ENCODE measurements at regions not wholly inside any gene's neighbourhood (a gene's known extent, or its start where the extent isn't known, plus 50 kb on each side); places are given as distances from the start of the nearest gene placed in this dataset.

DNA sequence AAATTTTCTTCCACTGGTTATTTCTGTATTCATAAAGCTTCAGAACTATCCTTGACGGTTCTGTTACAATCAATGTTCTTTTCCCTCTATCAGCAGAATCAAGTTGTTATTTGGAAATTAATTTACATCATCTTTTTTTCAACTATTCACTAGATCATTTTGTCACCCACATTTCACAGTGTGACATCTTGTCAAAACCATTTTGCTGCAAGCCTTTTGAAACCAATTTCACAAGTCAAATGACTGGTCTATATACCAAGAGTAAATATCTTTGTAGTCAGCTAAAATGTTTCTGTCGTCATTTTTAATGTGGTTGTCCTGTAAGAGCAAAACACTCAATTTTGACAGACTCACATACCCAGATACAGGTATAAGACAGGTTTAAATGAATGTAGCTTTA lies 984.3 kb upstream of the TYRP1 start:
- H3K4me3 ChIP-seq (ENCODE audit: control insufficient read depth, low read depth, low read length) = no peak overlapping the region
- TF ChIP-seq, protein P1, sequence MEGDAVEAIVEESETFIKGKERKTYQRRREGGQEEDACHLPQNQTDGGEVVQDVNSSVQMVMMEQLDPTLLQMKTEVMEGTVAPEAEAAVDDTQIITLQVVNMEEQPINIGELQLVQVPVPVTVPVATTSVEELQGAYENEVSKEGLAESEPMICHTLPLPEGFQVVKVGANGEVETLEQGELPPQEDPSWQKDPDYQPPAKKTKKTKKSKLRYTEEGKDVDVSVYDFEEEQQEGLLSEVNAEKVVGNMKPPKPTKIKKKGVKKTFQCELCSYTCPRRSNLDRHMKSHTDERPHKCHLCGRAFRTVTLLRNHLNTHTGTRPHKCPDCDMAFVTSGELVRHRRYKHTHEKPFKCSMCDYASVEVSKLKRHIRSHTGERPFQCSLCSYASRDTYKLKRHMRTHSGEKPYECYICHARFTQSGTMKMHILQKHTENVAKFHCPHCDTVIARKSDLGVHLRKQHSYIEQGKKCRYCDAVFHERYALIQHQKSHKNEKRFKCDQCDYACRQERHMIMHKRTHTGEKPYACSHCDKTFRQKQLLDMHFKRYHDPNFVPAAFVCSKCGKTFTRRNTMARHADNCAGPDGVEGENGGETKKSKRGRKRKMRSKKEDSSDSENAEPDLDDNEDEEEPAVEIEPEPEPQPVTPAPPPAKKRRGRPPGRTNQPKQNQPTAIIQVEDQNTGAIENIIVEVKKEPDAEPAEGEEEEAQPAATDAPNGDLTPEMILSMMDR (IDR thresholded peaks at IDR 0.05; ENCODE audit: control insufficient read depth, insufficient read depth, low read depth, low read length, missing control alignments) = no peak
- DNase-seq (ENCODE audit: low read depth) = no peak

DNA sequence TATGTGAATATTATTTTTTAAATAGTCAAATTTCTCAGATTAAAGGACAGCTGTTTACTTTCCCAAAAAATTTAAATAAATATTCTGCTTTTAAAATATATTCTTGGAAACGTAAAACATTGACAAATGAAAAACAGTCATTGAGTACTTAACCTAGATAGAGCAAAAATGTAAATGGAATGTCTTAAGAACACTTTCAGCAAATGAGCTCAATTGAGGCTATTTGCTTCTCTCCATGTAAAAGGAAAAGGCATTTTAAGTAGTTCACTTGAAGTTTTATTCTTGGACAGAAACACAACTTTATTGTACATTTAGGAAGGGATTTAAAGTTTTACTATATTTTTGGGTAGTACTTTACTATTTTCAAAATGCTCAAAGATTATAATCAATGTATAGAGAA lies 983.6 kb upstream of the TYRP1 start:
- TF ChIP-seq, protein P1 (IDR thresholded peaks at IDR 0.05; ENCODE audit: control insufficient read depth, insufficient read depth, low read depth, low read length, missing control alignments) = no peak
- DNase-seq (ENCODE audit: low read depth) = no peak
- no peak overlapping the region for H3K4me3 ChIP-seq (ENCODE audit: control insufficient read depth, low read depth, low read length)

DNA sequence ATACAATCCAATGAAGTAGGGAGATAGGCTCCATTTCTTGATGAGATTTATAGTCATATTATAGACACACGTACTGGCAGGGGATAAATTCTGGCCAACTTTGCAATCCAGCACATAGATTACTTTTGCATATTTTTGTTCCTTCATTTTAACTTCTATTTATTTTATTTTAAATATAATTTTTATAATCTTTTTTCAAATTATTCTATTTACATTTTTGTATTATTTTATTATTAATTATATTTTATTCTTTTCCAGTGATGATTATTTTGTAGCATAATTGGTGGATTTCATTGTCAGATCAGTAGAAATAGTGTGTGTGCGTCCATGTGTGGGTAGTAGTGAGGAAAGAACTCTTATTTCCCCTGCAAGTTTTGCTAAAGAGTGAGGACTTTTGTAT lies 980.1 kb upstream of the TYRP1 start:
- TF ChIP-seq, protein P1 (IDR thresholded peaks at IDR 0.05; ENCODE audit: control insufficient read depth, insufficient read depth, low read depth, low read length, missing control alignments) = no peak
- DNase-seq (ENCODE audit: low read depth) = no peak
- no peak overlapping the region for H3K4me3 ChIP-seq (ENCODE audit: control insufficient read depth, low read depth, low read length)

DNA sequence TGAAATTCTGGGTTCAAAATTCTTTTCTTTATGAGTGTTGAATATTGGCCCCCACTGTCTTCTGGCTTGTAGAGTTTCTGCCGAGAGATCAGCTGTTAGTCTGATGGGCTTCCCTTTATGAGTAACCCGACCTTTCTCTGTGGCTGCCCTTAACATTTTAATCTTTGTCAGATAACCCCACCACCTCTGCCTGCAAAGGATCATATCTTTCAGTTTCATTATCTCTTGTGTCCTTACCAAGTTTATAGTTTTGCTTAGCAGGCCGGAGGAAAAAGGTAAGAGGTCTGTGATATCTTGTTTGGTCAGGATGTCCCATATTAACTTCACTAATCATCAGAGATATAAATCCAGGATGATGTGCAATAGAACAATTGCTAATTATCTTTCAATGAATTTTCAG lies 970.2 kb upstream of the TYRP1 start:
- no peak for DNase-seq (ENCODE audit: low read depth)
- H3K4me3 ChIP-seq (ENCODE audit: control insufficient read depth, low read depth, low read length) = no peak overlapping the region
- TF ChIP-seq, protein P1 (IDR thresholded peaks at IDR 0.05; ENCODE audit: control insufficient read depth, insufficient read depth, low read depth, low read length, missing control alignments) = no peak

DNA sequence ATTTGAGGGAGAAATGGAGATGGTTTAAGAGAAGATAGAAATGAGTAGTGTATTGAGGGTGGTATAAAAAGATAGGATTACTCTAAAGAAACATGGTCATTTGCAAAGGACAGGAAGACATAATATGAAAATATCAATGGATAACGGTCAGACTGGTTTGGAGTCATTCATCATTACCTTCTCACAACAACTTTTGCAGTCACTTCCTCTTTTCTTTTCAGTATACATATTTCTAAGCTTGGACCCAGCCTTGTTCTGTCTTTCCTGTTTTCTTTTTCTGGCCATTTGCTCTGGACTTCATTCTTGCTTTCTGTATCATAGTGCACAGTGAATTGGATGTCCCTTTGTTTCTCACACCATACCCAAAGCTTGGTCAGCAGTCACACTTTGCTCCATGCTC lies 966.5 kb upstream of the TYRP1 start:
- DNase-seq (ENCODE audit: low read depth) = no peak
- H3K4me3 ChIP-seq (ENCODE audit: control insufficient read depth, low read depth, low read length) = no peak overlapping the region
- TF ChIP-seq, protein P1 (IDR thresholded peaks at IDR 0.05; ENCODE audit: control insufficient read depth, insufficient read depth, low read depth, low read length, missing control alignments) = no peak

DNA sequence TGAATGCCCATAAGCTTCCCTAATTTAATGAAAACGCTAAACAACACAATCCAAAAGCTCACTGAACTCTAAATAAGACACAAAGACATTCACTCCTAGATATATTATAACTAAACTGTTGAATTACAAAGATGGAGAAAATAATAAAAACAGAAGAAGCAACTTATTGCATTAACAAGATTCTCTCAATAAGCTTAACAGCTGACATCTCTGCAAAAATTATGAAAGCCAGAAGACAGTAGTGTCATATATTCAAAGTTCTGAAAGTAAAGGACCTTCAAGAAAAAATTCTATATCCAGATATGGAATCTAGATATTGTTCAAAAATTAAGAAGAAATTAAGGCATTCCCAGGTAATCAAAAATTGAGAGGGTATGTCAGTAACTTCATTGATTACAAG lies 957.8 kb upstream of the TYRP1 start:
- TF ChIP-seq, protein P1 (IDR thresholded peaks at IDR 0.05; ENCODE audit: control insufficient read depth, insufficient read depth, low read depth, low read length, missing control alignments) = no peak
- no peak for DNase-seq (ENCODE audit: low read depth)
- no peak overlapping the region for H3K4me3 ChIP-seq (ENCODE audit: control insufficient read depth, low read depth, low read length)

DNA sequence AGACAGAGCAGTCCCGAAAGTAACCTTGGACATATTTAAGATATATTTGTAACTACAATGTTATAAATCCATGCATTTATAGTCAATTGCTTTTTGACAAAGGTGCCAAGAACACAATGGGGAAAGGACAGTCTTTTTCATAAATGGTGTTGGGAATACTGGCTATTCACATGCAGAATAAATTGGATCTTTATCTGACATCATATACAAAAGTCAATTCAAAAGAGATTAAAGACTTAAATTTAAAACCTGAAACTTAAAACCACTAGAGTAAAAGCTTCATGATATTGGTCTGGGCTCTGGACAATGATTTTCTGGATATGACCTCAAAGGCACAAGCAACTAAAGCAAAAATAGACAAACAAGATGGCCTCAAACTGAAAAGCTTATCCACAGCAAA lies 950.7 kb upstream of the TYRP1 start:
- no peak overlapping the region for H3K4me3 ChIP-seq (ENCODE audit: control insufficient read depth, low read depth, low read length)
- DNase-seq (ENCODE audit: low read depth) = no peak
- TF ChIP-seq, protein P1 (IDR thresholded peaks at IDR 0.05; ENCODE audit: control insufficient read depth, insufficient read depth, low read depth, low read length, missing control alignments) = no peak
